GM12872 (cell line): ENCODE measurements at regions not wholly inside any gene's neighbourhood (a gene's known extent, or its start where the extent isn't known, plus 50 kb on each side); places are given as distances from the start of the nearest gene placed in this dataset.

ENCODE experiments used
- CTCF ChIP-seq: IDR thresholded peaks from 3 replicates; pipeline ENCODE4 v1.5.1; 2011; ENCODE audit warnings: low read depth, mild to moderate bottlenecking, low read length, moderate library complexity; ENCODE audit not compliant: insufficient read depth

- no peak for TF ChIP-seq CTCF
Measured at GRCh38 chr2:65656160-65656718, 223.8 kb upstream of the SPRED2 start.

GRCh38 chr2:65655000-65655399 lies 222.6 kb upstream of the SPRED2 start:
- TF ChIP-seq CTCF, result no peak

- TF ChIP-seq CTCF, result no peak
Measured at GRCh38 chr2:65654496-65654895, 222.1 kb upstream of the SPRED2 start.

GRCh38 chr2:65652066-65652465 lies 219.7 kb upstream of the SPRED2 start:
- TF ChIP-seq CTCF, result no peak

GRCh38 chr2:65649811-65650589 lies 217.6 kb upstream of the SPRED2 start:
- TF ChIP-seq CTCF, result no peak

- TF ChIP-seq CTCF, result no peak
Measured at GRCh38 chr2:65647249-65647842, 214.9 kb upstream of the SPRED2 start.

- no peak for TF ChIP-seq CTCF
Measured at GRCh38 chr2:65640793-65641103, 208.3 kb upstream of the SPRED2 start.
